ENCODE measurements at regions not wholly inside any gene's neighbourhood (a gene's known extent, or its start where the extent isn't known, plus 50 kb on each side); places are given as distances from the start of the nearest gene placed in this dataset.

DNA sequence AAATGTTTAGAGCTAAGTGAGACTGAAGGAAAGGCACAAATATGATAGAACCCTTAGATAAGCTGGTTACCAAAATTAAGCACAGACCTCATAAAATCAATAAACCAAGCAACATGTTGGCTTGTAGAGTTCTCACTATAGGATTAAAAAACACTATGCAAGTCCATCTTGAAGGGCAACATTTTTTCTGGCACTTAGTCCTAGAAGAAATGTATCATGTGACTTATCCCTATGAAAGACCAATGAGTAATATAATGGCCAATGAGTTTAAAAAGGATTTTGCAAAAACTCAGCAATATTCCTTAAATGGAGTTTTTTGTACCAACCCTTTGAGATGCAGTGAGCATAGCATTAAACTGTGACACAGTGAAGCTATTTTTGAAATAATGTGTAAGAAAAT, 216.3 kb upstream of the ADRA1B start:
- DNase-seq = no peak

DNA sequence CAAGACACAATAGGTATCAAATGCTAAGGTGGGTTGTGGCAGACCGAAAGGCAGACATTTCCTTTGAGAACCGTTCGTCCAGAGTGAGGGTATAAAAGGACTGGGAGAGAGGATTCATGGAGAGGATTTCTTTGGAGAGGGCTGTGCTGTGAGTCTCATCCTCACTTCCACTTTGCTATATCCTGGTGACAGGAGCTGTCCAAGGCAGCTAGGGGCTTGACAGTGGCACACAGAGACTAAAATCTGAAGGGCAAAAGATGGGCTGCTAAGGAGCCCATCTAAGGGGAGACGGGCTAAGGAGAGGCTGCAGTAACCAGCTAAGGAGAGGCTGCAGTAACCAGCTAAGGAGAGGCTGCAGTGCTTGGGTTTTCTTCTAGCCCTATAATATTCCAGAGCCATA, 214.0 kb upstream of the ADRA1B start:
- no peak for DNase-seq

DNA sequence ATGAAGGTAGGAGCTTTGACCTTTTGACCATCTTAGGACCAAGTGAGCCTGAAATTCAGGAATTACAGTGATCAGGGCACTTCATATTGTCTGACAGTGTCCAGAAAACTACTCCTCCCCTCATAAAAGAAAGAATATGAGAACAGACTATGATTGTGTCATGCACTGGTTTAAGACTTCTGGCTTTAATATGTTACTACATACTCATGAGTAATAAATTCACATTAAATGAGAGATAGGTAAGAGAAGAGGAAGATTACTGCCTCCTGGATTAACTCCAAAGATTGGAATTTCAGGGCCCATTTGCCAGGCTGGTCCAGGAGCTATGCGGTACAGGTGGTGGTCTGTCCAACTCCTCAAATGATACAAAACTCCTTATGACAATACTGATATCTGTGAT, 213.5 kb upstream of the ADRA1B start:
- DNase-seq = no peak

DNA sequence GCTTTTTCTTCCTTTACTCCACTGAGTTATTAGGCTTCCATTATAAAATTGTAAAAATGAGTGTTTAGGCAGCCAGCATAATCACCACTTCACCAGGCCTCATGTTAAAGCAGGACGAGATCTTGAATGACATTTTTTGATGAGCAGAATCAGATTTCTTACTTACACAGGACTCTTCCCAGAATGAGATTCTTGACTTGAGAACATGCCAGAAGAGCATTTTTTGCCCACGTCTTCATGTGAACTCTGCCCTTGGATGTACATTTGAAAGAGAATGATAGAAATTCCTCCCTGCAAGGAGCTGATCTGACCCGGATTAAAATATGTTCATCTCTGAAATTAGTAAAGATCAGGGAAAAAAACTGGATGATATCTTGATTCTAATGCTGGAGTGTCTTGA, 212.1 kb upstream of the ADRA1B start:
- DNase-seq = no peak

DNA sequence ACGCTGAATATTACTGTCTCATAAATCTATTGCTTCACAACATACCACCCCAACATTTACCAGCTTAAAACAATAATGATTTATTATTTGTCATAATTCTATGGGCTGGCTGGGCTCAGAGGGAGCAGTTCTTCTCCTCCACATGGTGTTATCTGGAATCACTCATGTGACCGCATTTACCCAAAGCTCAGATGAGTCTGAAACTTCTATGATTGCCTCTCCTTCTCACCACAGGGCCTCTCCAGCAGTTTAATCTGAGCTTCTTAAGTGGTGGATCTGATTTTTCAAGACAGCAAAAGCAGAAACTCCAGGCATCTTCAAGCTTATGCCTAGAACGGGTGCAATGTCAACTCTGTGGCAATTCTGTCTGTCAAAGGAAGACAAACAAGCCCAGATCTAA, 210.3 kb upstream of the ADRA1B start:
- DNase-seq = no peak

DNA sequence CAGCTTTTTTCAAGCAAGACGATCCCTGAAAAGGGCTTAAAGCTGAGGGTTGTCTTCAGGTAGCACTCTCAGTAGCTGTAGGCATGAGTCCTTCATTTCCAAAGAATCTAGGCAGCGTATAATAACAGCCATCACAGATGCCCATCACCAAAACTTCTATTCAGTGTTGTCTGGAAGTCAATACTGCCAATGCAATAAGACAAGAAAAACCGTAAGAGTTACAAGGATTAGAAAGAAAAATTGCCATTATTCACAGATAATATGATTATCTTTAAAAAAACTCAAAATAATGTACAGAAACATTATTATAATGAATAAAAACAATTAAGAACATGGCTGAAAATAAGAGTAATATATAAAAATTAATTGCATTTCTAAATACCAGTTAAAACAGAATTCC, 208.2 kb upstream of the ADRA1B start:
- no peak for DNase-seq

DNA sequence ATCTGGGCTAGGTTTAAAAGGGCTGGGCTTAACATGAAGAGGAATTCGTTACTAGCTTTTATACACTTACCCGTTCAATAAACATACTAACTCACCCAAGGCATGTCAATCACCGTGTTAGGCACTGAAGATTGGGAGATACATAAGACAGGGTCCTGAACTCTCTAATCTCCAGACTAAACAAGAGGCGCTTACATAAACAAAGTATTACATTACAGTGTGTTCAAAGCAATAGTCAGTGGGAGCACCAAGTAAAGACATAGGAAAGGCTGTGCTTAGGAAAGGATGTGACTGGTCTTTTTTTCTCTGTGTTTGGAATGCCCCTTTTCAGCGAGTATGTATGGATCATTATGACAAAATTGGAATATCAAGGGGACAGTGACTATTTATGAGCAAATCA, 203.6 kb upstream of the ADRA1B start:
- no peak for DNase-seq

DNA sequence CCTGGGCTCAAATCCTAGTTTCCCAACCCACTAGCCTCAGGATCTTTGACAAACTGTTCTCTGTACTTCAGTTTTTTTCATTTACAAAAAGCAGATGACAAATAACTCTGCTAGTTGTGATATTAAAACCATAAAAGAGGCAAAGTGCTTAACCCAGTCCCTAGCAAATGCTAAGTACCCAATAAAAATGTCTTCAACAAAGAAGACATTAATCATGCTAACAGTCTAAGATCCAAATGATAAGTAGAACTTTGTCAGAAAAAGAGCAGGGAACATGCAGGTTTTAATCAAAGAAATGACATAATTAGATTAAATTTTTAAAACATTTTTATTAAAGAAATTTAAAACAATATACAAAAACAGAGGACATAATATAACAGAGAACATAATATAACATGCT, 203.0 kb upstream of the ADRA1B start:
- DNase-seq = no peak

DNA sequence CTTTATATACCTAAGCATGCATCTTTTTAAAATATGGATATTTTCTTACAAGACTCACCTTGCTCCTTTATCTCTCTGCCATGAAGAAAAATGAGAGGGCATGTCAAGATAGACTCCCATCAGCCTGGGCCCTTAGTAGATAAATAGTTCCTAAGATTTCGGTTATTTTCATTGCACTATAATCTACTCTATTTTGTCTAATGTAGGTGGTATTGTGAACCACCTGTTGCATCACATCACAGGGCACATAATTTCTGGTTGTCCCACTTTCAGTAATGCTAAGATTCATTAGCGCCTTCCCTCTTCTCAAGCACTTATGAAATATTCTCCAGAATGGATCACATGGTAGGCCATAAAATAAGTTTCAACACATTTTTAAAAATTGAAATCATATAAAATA, 202.5 kb upstream of the ADRA1B start:
- no peak for DNase-seq

DNA sequence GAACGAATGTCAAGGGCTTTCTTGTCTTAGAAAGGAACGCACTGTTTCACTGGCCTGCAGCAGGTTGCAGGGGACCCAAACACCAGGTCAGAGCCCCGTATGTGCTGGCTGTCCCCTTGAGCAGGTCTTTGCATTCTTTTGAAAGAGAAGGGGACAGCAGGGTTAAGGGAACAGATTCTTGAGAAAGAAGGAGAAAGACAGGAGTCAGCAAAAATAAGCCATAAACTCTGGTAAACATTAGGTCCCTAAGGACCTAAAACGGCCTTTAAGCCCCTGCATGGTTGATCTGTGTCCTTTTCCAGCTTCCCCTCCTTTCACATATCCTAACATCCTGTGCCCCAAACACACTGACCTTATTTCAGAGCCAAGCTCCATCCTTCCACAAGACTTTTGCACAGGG, 190.8 kb upstream of the ADRA1B start:
- DNase-seq = no peak

DNA sequence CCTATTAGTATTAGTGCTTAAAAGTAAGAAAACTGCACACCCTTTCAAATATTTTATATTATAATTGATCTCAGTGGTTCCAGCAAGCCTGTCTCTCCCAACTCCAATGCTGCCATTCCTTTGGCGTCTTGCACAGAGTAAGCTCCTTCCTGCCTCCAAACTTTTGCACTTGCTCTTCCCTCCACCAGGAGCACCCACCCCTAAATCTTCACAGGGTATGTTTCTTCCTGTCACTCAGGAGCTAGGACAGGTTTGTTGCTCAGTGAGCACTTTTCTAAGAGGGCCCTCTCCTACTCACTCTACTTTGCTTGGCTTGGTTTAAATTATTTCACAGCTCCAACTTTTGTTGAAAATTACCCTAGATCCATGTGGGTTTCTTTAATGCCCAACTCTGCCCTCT, 189.1 kb upstream of the ADRA1B start:
- no peak for DNase-seq

DNA sequence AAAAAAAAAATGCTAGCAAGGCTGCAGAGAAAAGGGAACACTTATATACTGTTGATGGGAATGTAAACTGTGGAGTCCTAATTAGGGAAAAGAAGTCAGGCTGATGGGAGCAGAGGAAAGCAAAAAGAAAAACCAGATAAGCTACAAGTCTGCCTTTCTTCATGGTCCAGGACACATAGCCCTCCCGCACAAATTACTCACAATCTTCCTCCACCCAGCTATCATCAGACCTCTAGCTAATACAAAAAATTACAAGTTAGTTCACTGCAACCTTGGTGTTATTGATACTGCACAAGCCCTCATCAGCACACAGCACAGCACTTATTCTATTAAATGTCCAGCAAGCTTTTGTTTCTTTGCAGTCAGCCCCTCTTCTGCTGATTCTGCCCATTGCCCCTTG, 186.0 kb upstream of the ADRA1B start:
- no peak for DNase-seq

DNA sequence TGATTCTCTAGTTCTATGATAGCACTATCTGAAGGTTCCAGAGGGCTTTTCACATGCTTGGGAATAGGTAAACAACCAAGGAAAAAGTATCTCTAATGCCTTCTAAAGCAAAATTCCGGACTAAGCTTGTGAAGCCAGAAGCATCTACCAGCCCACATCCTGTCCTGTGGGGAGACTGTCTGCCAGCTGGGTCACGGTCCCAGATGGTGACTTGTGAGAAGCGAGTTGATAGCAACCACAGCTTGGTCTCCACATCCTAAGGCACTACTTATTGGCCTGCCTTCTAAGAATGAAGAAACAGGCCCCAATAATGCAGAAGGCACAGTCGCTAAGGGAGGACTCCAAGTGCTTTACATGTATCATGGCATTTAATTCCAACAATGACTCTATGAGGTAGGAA, 184.1 kb upstream of the ADRA1B start:
- no peak for DNase-seq

DNA sequence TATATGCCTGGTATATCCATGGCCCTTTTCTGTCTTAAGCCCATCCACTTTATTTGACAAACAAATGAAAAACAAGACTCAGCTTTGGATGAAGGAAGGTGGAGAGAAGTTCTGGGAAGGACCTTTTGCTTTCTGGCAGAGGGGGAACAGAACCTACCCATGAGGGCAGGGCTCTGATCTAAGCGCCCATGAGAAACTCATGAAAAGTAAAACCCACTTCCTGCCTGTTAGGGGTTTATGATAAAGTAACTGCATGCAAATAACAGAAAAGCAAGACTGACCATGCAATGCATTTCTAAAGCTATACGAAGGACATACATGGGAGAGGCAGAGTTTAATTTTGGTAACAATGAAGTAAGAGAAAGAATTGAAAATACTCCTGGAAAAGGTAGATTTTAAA, 181.9 kb upstream of the ADRA1B start:
- DNase-seq = no peak

DNA sequence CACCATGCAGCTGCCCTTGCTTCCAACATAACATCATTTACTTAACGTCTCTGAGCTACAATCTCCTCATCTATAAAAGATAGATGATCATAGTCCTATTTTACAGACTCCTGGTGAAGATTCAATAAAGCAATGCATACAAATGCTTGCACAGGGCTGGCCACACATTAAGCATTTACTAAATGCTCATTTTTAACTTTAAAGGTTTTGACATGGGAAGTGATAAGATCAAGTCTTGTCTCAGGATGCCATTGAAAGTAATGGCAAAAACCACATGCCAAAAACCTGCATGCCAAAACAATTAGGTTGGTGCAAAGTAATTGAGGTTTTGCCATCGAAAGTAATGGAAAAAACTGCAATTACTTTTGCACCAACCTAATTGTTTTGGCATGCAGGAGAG, 181.2 kb upstream of the ADRA1B start:
- no peak for DNase-seq

DNA sequence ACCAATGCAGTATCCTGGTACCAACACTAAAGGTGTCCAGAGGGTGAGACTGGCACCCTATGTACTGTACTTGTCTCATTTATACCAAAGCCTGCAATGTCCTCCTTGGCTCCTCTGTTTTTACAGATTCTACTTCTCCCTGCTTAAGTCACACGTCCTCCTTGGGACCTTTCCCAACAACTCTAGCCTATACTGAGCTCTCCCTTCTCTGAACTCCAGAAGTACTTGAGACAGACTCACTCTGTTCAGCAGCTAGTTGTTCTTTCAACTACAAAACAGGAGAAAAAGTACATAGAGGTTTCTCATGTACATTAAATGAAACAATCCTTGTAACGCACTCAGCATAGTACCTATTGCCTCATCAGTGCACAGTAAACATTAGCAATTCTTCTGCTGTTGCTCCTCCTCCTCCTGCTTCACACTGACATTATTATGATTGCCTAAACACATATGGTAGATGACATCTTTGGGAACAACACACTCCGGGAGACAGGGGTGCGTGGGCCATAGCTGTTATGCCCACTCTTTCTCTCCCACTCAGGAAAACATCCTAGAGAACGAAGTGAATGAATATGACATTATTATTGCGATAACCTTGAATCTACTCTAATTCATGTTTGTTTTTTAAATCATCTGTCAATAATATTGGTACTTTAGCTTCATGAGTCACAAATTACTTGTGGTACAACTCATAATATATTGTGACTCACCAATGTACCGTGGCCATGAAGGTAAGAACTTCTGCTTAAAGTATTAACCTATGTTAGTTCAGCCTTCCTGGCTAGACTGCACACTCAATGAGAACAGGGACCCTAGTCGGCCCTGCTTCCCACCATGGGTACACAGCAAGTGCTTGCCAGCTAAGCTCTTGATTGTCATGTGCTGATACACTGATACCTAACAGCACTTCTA, 180.3 kb upstream of the ADRA1B start:
- DNase-seq = no peak

DNA sequence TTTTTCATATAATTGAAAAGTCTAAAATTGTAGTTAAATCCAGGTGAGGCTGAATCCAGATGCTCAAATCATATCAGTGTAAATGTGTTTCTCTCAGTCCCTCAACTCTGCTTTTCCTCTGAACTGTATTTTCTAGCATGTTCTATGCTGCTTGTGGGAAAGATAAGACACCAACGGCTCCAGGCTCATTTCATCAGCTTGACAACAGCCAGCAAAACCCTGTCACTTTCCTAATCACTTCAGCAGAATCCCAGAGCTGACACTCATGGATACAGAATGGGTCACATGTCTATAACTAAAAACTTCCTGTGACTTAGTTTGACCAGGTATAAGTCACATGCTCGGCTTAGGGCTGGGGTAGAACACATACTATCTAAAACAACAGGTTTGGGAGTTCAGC, 179.4 kb upstream of the ADRA1B start:
- no peak for DNase-seq

DNA sequence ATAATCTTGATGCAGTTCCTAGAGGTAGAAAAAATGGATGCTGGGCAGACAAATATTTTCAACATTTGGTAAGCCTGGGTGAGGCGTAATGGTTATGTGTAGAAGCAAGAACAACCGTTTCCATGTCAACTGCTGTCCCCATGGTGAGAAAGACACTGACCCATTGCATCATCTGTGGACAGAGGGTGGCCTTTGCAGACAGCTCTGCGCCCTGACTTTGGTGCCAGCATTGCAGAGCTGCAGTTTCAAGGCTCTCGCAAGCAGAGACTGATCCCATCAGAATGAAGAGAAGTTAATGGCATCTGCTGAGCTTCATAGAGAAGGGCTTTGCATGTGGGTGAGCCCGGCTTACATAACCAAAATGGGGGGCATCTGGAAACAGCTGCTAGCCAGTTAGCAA, 179.0 kb upstream of the ADRA1B start:
- DNase-seq = no peak

DNA sequence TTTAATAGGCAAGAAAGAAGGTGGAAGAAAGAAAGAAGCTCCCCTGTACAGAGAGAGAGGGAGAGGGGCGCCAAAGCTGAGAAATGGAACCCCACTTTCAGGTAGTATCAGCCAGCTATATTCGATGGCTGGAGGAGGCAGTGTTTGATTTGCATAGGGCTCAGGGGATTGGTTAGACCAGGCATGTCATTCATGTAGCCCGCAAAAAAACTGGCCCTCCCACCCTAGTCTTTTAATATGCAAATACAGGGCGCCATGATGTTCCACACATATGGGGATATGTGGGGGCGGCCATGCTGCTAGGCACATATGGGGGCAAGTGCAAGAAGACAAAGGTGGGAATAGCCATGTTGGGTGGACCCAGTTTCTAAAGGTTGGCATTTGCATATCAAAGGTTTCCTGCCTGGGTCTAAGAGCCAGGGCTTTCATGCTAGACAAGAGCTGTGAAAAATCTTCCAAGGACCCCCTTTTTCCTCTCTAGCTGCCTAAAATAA, 174.4 kb upstream of the ADRA1B start:
- DNase-seq = no peak

DNA sequence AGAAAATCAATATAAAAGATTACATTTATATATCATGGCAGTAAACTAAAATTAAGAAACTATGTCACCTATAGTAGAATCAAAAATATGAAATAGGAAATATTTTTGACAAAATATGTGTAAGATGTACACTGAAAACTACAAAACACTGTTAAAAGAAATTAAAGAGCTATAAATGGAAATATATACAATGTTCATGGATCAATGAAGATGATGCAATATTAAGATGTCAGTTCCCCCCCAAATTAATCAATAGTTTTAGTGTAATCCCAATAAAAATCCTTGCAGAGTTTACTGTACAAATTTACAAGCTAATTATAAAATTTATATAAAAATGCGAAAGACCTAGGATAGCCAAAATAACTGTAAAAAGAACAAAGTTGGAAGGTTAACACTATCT, 173.0 kb upstream of the ADRA1B start:
- no peak for DNase-seq

DNA sequence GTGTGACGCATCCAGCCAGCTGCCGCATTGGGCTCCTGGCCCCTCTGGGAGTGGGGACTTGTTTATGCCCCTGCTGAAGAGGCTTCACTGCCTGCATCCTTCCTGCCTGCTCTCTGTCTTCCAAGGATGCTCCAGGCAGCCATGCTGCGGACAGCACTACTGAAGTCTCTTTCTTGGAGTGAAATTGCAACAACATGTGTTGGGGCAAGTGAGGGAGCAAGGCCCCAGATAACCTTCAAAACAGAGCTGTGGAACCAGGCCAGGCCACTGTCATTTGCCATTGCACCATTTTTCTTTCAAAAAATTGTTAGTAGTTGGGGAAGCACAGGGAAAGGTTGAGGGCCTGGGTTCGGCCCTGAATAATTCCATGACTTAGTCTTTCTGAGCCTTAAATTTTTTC, 169.6 kb upstream of the ADRA1B start:
- no peak for DNase-seq

DNA sequence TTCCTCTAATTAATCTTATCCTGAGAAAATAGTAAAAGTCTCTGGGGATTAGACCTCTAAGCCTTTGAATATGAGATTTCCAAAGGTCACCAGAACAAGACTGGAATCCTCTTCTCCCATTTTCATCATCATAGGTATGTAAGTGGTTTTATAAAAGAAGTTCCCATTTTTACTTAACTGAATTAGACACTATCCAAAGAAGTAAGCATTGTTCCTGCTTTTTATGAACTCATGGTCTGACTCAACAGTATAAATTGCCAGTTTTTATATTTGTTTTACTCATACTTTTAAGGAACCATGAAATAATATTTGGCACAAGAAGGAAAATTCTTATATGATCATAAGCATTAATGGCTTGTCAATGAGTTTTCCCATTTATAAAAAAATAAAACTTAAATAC, 167.1 kb upstream of the ADRA1B start:
- no peak for DNase-seq

DNA sequence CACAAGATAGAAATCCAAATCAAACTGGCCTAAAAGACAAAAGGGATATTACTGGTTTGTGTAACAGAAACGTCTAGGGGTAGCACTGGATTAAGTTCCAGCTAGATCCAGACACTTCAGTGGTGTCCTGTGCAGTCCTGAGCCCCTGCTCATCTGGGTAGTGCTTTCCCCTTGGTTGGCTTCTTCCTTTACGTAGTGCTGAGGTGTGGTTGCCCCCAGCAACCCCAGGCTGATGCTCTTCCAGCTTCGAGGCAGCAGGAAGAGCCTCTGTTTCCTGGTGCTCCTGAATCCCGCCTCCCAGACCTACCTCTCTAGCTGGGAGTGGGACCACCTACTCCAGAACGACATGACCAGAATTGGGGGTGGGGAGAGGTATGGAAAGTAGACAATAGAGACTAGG, 166.1 kb upstream of the ADRA1B start:
- DNase-seq = no peak

DNA sequence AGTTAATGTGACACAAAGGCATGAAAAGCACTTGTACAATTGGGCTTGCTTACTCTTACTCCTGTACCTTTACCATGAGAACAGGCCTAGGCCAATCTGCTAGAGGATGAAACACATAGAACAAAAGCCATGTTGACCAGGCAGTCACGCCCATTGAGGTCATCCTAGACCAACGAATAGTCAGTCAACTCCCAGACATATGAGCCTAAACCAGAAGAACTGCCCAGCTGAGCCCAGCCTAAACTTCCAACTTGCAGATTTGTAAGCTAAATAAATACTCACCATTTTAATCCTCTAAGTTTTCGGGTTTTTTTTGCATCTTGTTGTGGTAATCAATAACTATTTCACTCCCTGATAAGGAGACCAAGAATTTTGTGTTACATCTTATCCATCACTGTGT, 164.8 kb upstream of the ADRA1B start:
- DNase-seq = no peak

All from muscle of arm (tissue), 1 donor.